PC-9 (cell line): ENCODE measurements at regions not wholly inside any gene's neighbourhood (a gene's known extent, or its start where the extent isn't known, plus 50 kb on each side); places are given as distances from the start of the nearest gene placed in this dataset.

Experiments
- CTCF ChIP-seq: fragments of 200-600 bp; sonication (generic); conservative IDR thresholded peaks from 2 replicates; pipeline ENCODE4 v1.6.1; 2017; ENCODE audit warnings: mixed run types, antibody characterized with exemption, mild to moderate bottlenecking, moderate library complexity
- EZH2 ChIP-seq: fragments of 200-600 bp; sonication (generic); IDR thresholded peaks from 2 replicates; pipeline ENCODE4 v1.8.0; 2017; ENCODE audit warnings: antibody characterized with exemption, low read depth

- TF ChIP-seq CTCF (no peak), EZH2 (no peak)
Measured at GRCh38 chr12:30437616-30438015, 258.1 kb downstream of the IPO8 start.
